Dedifferentiated amniotic fluid mesenchymal stem cell (primary cell): ENCODE measurements at regions not wholly inside any gene's neighbourhood (a gene's known extent, or its start where the extent isn't known, plus 50 kb on each side); places are given as distances from the start of the nearest gene placed in this dataset.

Experiments
- DNase-seq: peaks from one replicate; pipeline ENCODE4 v3.0.0-alpha.2; 2016; ENCODE audit errors: extremely low spot score

DNA sequence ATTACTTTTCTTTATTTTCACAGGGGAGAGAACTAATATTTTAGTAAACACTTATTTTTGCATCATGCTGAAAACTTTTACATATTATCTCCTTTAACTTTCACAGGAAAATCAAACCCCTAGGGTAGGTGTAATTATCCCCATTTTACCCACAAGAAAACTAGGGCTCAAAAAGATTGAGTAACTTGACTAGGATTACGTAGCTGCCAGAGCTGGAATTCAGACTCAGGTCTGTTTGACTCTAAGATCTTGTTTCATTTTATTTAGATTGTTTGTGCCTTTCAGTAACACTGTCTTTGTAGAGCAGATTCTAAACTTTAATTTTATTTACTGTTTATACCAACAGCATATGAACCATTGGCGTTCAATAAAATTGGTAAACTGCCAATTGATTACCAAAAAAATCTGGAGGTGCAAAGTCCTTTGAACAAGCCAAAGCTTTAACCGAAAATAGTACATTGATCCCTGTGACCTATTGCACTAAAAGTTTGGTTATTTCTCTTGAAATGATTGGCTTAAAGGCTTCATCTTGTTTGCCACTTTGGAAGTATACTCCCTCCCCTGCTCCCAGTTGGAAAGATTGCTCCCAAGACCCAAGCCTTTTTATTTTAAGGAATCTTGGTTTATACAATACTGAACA lies 71.0 kb upstream of the WDR26 start:
- no peak for DNase-seq

DNA sequence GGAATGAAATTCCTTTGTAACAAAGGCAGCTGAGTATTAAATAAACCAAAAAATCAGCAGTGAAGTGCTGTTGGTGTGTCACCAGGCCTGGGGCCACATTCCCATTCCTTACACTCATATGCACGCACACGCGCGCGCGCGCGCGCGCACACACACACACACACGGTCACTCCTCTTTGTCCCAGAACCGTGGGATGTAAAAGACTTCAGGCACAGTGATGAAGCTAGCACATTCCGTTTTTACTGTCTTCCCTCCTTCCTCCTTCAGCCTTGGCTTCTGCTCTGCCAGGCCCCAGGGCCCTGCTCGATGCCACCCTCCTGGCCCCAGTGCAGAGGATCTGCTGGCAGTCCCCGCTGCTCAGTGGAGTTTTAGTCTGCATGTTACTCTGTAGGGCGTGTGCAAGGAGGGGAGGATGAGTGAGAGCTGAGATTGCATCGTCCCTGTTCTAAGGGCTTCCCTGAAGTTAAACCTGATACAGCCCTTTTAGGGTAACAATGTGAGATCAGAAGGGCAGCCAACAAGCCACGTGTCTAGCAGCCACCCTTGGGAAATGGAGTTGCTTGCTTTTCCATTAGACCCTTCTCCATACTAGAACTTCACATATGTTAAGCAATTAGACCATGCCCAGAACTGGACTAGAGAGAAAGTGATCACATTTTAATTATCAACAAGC lies 71.7 kb upstream of the WDR26 start:
- DNase-seq = no peak

DNA sequence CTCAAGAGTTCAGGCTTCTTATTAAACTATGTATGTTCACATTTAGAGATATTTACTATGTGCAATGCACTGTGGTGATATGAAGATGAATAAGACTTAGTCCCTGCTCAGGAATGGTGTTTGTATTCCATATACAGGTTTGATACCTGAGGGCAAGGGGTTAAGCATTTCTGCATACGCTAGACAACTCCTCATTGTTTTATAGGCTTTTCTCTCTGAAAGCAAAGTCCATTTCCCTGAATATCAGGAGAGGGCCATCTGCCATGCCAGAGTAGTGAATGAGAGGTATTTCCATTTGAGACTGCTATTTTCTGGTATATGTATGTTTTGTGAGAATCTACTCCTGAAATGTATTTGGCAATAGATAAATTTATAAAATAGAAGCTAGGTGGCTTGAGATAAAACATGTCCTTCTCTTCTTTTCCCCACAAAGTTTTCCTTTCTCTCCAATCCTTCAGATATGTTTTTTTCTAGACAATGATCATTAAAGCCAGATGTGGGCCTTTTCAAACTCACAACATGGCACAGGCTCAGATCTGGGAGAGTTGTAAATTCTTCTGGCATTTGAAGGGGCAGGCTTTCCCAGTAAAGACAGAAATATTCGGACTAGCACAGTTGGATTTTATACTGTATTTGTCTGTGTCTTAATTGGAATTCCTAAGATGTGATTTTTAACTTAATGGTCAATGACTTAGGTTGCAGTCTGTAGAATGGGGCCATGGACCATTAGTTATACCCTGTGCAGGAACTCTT lies 73.3 kb upstream of the WDR26 start:
- DNase-seq = peak; percentile 63

- no peak for DNase-seq
Measured at GRCh38 chr1:224509907-224510306, 75.3 kb upstream of the WDR26 start.

- no peak for DNase-seq
Measured at GRCh38 chr1:224510880-224511645, 76.5 kb upstream of the WDR26 start.

DNA sequence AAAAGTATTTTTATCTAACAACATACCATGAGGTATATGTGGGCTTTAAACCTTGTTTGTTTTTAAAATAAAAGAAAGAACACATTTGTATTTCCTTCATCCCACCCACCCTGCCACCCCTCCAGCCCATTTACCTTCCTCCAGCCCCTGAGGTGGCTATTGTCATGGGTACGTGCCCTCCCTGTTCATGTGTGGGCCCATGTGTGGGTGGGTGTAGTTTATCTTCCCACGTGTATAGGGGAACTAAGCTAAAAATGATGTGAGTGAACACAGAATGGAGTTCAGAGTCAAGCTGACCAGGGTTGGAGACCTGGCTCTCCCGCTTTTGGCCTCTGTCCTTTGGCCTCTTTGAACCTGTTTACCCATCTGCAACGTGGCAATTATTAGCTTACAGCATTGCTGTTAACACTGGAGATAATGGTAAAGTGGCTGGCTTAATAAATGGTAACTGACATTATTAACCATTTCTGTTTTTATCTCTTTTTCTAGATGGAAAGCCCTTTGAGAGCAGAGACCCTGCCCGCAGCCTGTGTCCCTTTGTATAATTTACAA lies 78.1 kb upstream of the WDR26 start:
- no peak for DNase-seq

DNA sequence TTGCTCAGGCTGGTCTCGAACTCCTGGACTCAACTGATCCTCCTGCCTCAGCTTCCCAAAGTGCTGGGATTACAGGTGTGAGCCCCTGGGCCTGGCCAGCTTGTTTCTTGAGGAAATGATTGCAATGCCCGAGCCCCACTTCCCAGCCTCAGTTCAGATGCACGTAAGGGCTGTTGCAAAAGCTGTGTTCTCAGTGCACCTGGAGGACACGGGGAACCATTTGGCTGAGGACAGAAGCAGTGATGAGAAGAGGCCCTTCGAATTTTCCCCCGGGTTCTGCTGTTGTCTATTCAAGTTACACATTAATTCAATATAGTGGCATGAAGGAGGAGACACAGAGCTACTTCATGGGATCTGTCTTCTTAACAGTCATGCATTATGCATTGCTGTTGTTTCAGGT lies 78.8 kb upstream of the WDR26 start:
- no peak for DNase-seq

- DNase-seq = peak; percentile 82
Measured at GRCh38 chr1:224513787-224514209, 79.2 kb upstream of the WDR26 start.

GRCh38 chr1:224517171-224517570 lies 82.6 kb upstream of the WDR26 start:
- DNase-seq = no peak

DNA sequence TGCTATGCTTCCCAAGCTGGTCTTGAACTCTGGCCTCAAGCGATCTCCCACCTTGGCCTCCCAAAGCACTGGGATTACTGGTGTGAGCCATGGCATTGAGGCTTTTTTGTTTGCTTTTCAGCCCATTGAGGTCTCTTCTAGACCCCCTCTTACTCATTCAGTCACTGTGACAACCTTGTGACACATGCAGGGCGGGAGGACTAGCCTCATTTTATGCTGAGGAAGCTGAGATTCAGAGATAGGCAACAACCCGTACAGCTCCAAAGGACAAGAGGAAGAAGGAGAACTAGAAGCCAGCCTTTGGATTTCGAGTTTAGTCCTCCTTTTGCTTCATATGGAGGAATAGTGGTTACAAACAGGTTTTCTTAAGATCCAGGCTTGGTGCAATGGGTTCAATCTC lies 83.9 kb upstream of the WDR26 start:
- DNase-seq = no peak

GRCh38 chr1:224519874-224520273 lies 85.3 kb upstream of the WDR26 start:
- no peak for DNase-seq

DNA sequence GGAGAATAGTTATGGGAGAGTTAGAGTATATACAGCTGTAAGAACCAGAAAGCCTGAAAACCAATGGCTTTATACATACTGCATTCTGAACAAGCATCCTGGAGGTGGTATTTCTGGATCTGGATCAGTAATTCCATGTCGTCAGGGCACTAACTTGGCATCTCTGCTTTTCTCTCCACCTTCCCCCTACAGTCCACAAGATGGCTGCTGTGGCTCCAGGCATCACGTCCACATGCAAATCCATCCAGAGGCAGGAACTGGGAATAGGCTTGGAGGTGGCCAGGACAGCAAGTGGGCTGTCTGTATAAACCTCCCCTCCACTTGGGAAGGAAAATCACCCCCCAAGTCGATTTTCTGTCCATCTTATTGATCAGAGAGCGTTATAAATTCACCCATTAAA lies 86.2 kb upstream of the WDR26 start:
- DNase-seq = no peak

GRCh38 chr1:224521904-224522734 lies 87.5 kb upstream of the WDR26 start:
- no peak for DNase-seq

DNA sequence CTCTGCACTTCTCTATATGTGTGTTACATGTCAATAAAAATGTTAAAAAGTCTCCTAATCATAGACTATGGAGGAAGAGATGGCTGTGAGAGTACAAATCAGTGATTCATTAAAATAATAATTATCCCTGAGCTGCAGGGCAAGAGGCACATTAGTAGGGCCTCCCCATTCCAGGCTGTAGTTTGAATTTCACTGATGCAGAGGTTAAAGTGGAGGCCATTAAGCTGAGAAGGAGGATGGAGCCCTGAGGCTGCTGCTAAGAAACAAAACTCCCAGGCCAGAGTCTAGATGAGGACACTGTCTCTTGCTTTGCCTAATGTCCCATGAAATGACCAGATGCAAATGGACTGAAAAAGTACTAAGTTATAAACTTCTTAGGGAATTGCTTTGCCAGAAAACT lies 89.1 kb upstream of the WDR26 start:
- no peak for DNase-seq

DNA sequence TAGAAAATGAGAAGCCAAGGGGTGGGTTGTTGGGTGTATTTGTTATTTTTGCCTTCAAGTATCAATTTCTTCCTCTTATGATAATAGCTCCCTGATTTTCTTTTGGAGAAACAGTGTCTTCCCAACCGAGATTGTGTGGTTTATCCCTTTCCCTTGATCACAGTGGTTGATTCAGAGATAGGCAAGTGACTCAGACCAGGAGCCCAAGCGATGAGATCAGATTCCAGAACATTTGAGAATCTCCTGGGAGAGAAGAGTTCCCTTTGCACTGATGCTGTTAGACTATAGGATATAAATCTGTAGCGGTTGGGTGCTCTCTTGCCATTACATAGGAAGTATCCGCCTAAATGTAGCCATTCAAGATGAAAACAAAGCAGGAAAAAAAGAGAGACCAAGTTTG lies 90.1 kb upstream of the WDR26 start:
- DNase-seq = no peak

DNA sequence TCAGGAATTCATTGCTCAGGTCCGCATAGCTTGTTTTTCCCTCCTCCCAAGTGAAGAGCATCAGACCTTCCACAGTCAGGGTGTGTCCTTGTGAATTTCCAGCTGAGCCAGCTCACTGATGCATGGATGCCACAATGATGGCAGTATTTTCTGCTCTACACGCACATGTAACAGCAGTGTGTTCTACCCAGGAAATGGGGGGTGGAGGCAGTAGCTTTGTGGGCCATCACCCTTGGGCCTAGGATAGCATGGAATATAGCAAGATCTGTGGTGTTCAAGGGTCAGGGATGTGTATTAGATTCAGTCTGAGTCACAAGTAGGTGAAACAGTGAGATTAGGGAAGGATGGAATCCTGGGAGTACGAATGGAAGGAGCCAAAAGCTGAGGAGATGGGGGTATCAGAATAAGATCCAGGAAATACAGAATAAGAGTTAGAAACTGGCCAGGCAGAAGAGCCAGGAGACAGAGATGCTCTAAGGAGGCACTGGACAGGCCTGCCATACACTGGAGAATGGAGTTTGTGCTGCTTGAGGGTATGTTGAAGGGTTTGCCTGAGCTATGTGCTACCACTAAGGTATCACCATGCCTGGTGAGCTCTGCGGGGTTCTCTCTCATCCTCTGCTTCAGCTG lies 90.6 kb upstream of the CNIH3 start:
- no peak for DNase-seq

- no peak for DNase-seq
Measured at GRCh38 chr1:224526771-224527170, 89.3 kb upstream of the CNIH3 start.

- DNase-seq = peak; percentile 50
Measured at GRCh38 chr1:224528900-224529299, 87.2 kb upstream of the CNIH3 start.

- DNase-seq = no peak
Measured at GRCh38 chr1:224529844-224530243, 86.3 kb upstream of the CNIH3 start.

GRCh38 chr1:224533517-224533916 lies 82.6 kb upstream of the CNIH3 start:
- DNase-seq = no peak

GRCh38 chr1:224534731-224535130 lies 81.4 kb upstream of the CNIH3 start:
- DNase-seq = no peak
